Thoracic aorta (tissue), 2 donors: ENCODE measurements at regions not wholly inside any gene's neighbourhood (a gene's known extent, or its start where the extent isn't known, plus 50 kb on each side); places are given as distances from the start of the nearest gene placed in this dataset.
A peak's percentile ranks its signal among the peaks of the same experiment; 100 is the strongest.

ENCODE experiments used
- ATAC-seq: fragments of 150-250 bp; one replicate; pipeline ENCODE4 v1.8.0; 2017; ENCODE audit warnings: low read depth; ENCODE audit not compliant: insufficient number of reproducible peaks, low FRiP score
- DNase-seq: peaks from one replicate; pipeline ENCODE4 v3.0.0-alpha.2; 2020; ENCODE audit warnings: low spot score
- H3K27ac ChIP-seq, 2 donors: fragments of 200-600 bp; sonication (generic); 1 replicate in 1 of 2; 2 replicates in 1 of 2; pipeline ENCODE4 v1.5.1; 2016; ENCODE audit warnings: mild to moderate bottlenecking in 2 of 2, moderate library complexity in 2 of 2
- H3K27me3 ChIP-seq: fragments of 200-600 bp; sonication (generic); replicated peaks from 2 replicates; pipeline ENCODE4 v1.6.0; 2016; ENCODE audit warnings: mild to moderate bottlenecking; ENCODE audit not compliant: insufficient read depth
- H3K36me3 ChIP-seq: fragments of 200-600 bp; sonication (generic); one replicate; pipeline ENCODE4 v1.5.1; 2016
- H3K4me1 ChIP-seq, 2 donors: fragments of 200-600 bp; sonication (generic); 1 replicate in 1 of 2; 2 replicates in 1 of 2; pipeline versions ENCODE4 v1.5.1 to v1.6.0; 2016; ENCODE audit warnings: low read depth in 2 of 2, mild to moderate bottlenecking in 1 of 2; ENCODE audit not compliant: control insufficient read depth in 1 of 2
- H3K4me3 ChIP-seq: fragments of 200-600 bp; sonication (generic); 2 replicates; pipeline ENCODE4 v1.5.1; 2016; ENCODE audit warnings: mild to moderate bottlenecking
- H3K9me3 ChIP-seq: fragments of 200-600 bp; sonication (generic); 2 replicates; pipeline ENCODE4 v1.5.1; 2016
- TF ChIP-seq, protein P1 (sequence below): fragments of 200-600 bp; sonication (generic); IDR thresholded peaks from one replicate; pipeline ENCODE4 v1.5.1; 2019; ENCODE audit warnings: antibody characterized with exemption

DNA sequence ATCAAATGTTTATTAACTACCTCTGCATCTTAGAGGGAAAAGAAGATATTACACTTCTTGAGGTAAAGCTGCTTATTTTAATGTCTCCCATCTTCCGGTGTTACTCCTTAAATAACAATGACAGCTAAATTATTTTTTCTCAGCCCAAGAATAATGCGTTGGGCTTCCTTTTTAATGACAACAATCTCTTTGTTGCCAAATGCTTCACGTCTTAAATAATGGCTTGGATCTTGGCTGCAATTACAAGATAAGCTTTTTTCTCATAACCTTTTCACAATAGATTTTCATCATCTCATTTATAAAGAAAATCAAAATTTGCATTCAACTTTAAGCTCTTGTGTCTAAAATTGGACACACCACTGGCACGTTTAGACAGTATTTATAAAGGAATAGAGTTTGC is 89.2 kb upstream of the COL8A1 start:
- H3K27me3 ChIP-seq: no peaks in the 10 kb centered on the region
- peaks cover 7 to 27% of the 10 kb centered on the region in 2 donors for H3K4me1 ChIP-seq
- H3K36me3 ChIP-seq: no peaks in the 10 kb centered on the region
- DNase-seq (no peak), ATAC-seq (no peak)
- H3K9me3 ChIP-seq: no peaks in the 10 kb centered on the region
- H3K4me3 ChIP-seq: no peak overlapping the region
- H3K27ac ChIP-seq: no peak overlapping the region
- TF ChIP-seq, protein P1, sequence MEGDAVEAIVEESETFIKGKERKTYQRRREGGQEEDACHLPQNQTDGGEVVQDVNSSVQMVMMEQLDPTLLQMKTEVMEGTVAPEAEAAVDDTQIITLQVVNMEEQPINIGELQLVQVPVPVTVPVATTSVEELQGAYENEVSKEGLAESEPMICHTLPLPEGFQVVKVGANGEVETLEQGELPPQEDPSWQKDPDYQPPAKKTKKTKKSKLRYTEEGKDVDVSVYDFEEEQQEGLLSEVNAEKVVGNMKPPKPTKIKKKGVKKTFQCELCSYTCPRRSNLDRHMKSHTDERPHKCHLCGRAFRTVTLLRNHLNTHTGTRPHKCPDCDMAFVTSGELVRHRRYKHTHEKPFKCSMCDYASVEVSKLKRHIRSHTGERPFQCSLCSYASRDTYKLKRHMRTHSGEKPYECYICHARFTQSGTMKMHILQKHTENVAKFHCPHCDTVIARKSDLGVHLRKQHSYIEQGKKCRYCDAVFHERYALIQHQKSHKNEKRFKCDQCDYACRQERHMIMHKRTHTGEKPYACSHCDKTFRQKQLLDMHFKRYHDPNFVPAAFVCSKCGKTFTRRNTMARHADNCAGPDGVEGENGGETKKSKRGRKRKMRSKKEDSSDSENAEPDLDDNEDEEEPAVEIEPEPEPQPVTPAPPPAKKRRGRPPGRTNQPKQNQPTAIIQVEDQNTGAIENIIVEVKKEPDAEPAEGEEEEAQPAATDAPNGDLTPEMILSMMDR: no peak

DNA sequence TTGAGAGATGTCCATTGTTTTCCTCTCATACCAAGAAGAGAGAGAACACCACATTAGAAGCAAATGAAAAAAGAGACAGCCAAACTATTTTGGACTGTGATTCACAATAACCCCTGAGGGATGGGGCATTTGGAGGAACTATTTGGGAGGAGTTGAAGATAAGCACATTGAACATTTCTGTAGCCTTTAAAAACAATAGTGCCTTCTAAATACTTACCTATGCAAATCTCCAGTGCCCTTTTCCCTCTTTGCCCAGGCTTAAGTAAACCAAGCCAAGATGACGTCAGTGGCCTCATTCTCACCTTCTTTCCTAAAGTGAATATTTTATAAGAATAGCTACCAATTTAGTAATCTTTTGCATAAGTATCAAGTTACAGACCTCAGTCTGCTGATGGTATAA is 89.7 kb upstream of the COL8A1 start:
- no peaks in the 10 kb centered on the region for H3K27me3 ChIP-seq
- H3K27ac ChIP-seq: no peak overlapping the region
- no peak for ATAC-seq
- no peaks in the 10 kb centered on the region for H3K36me3 ChIP-seq
- TF ChIP-seq, protein P1: no peak
- H3K9me3 ChIP-seq: no peaks in the 10 kb centered on the region
- no peak overlapping the region for H3K4me3 ChIP-seq
- no peak for DNase-seq
- H3K4me1 ChIP-seq: peaks cover 7 to 27% of the 10 kb centered on the region in 2 donors

DNA sequence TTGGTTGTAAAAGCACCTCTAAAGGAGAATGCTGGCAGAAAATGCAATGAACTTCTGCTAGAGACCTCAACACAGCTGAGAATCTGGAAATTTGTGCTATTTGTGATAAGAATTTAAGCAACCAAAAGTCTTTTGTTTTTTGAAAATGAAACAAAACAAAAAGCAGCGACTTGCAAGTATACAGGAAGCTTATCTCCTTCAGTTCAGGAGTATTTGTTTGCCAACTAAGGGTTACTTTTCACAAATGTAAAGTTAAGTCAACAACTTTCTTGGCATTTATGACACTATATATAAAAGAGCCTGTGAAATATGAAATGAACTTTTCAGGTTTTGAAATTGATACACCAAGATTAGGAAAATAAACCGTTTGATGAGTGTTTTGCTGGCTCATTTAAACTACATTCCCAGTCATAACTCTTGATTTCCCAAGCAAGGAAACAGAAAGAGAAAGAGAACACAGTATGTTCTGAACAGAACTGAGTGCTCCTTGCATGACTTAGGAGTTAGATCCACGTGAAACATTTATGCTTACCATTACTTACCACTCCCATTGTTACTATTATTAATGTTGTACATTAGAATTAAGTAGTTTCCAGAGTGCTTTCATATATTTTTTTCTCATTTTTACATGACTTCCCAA is 92.3 kb upstream of the COL8A1 start:
- Histone ChIP-seq H3K27ac (peak overlapping the region in 1 of 2 donors; percentile 49), H3K4me3 (peak overlapping the region; percentile 51)
- no peak for ATAC-seq

DNA sequence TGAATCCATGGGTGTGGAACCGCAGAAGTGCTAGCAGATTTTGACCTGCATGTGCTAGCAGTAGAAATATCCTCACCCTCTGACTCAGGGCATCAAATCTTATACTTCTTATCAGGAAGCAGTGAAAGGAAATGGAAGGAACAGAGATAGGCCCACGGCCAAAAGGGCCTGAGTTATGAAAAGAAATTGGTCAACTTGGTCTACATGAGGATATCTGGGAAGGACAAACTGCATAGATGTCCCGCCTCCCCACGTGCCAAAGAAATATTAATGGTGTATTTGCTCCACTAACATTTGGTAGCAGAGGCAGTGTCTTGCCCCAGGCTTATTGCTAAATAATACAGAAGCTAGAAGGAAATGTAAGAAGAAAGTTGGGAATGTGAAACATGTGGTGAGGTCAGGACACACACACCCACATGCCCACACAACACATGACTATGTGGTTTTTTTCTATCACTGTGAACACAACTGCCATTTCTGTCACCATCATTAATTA is 93.6 kb upstream of the COL8A1 start:
- no peak overlapping the region for H3K4me3 ChIP-seq
- DNase-seq (no peak), ATAC-seq (peak; percentile 31)
- peak overlapping the region in 1 of 2 donors; percentile 26 for H3K27ac ChIP-seq
- peaks cover 6 to 25% of the 10 kb centered on the region in 2 donors for H3K4me1 ChIP-seq
- no peaks in the 10 kb centered on the region for H3K9me3 ChIP-seq
- TF ChIP-seq, protein P1: no peak
- H3K27me3 ChIP-seq: no peaks in the 10 kb centered on the region
- no peaks in the 10 kb centered on the region for H3K36me3 ChIP-seq

More for the DNA sequence above, 92.3 kb upstream of the COL8A1 start:
- TF ChIP-seq, protein P1: no peak
- DNase-seq: no peak
- Histone ChIP-seq H3K9me3 (no peaks in the 10 kb centered on the region), H3K36me3 (no peaks in the 10 kb centered on the region), H3K4me1 (peaks cover 7 to 30% of the 10 kb centered on the region in 2 donors), H3K27me3 (no peaks in the 10 kb centered on the region)

GRCh38 chr3:99543796-99544195 is 94.6 kb upstream of the COL8A1 start:
- Histone ChIP-seq H3K4me1 (peaks cover 3 to 21% of the 10 kb centered on the region in 2 donors), H3K4me3 (no peak overlapping the region), H3K9me3 (no peaks in the 10 kb centered on the region), H3K36me3 (no peaks in the 10 kb centered on the region), H3K27ac (no peak overlapping the region), H3K27me3 (no peaks in the 10 kb centered on the region)
- DNase-seq (no peak), ATAC-seq (no peak)
- TF ChIP-seq, protein P1: no peak
